ENCODE measurements at regions not wholly inside any gene's neighbourhood (a gene's known extent, or its start where the extent isn't known, plus 50 kb on each side); places are given as distances from the start of the nearest gene placed in this dataset.

GRCh38 chr6:102485480-102485879 is 1092.0 kb downstream of the GRIK2 start:
- TF ChIP-seq CEBPB (IDR thresholded peaks at IDR 0.05) (no peak), CREB1 (IDR thresholded peaks at IDR 0.05; ENCODE audit: low read depth) (no peak)
- TF ChIP-seq, protein P1, sequence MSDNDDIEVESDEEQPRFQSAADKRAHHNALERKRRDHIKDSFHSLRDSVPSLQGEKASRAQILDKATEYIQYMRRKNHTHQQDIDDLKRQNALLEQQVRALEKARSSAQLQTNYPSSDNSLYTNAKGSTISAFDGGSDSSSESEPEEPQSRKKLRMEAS (IDR thresholded peaks at IDR 0.05), result no peak

Measured in Ishikawa (cell line).